ENCODE measurements at regions not wholly inside any gene's neighbourhood (a gene's known extent, or its start where the extent isn't known, plus 50 kb on each side); places are given as distances from the start of the nearest gene placed in this dataset.

DNA sequence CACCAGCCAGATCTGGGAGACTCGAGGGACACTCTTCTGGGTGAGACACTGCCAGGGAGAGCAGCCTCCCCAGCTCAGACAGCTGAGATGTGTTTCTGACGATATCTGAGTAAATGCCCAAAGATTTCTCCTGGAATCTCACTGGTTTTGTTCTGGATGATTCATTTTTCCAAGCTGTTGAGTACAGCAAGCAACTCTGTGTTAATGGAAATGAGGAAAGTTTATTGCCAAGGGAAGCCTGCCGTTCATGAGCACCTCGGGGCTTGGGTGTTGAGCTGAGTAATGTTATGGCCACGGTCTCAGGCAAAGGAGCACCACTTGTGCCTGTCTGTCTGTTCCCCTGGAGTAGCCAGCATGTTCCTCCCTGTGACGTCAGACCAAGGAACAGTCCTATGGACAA lies 1132.4 kb downstream of the BRD1 start:
- TF ChIP-seq RFX5 (IDR thresholded peaks at IDR 0.05; ENCODE audit: low read depth, low read length) (no peak), POLR2A (IDR thresholded peaks at IDR 0.05; ENCODE audit: low read depth, low read length) (no peak), RAD21 (IDR thresholded peaks at IDR 0.05; ENCODE audit: low read length) (no peak), BHLHE40 (IDR thresholded peaks at IDR 0.05; ENCODE audit: low read depth, low read length) (no peak), MXI1 (IDR thresholded peaks at IDR 0.05; ENCODE audit: borderline replicate concordance, low read depth, low read length) (no peak)
- TF ChIP-seq, protein P1, sequence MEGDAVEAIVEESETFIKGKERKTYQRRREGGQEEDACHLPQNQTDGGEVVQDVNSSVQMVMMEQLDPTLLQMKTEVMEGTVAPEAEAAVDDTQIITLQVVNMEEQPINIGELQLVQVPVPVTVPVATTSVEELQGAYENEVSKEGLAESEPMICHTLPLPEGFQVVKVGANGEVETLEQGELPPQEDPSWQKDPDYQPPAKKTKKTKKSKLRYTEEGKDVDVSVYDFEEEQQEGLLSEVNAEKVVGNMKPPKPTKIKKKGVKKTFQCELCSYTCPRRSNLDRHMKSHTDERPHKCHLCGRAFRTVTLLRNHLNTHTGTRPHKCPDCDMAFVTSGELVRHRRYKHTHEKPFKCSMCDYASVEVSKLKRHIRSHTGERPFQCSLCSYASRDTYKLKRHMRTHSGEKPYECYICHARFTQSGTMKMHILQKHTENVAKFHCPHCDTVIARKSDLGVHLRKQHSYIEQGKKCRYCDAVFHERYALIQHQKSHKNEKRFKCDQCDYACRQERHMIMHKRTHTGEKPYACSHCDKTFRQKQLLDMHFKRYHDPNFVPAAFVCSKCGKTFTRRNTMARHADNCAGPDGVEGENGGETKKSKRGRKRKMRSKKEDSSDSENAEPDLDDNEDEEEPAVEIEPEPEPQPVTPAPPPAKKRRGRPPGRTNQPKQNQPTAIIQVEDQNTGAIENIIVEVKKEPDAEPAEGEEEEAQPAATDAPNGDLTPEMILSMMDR (conservative IDR thresholded peaks at IDR 0.05; ENCODE audit: low read depth, low read length), result no peak
- TF ChIP-seq, protein P2, sequence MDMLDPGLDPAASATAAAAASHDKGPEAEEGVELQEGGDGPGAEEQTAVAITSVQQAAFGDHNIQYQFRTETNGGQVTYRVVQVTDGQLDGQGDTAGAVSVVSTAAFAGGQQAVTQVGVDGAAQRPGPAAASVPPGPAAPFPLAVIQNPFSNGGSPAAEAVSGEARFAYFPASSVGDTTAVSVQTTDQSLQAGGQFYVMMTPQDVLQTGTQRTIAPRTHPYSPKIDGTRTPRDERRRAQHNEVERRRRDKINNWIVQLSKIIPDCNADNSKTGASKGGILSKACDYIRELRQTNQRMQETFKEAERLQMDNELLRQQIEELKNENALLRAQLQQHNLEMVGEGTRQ (IDR thresholded peaks at IDR 0.05; ENCODE audit: low read depth, low read length), result no peak
- TF ChIP-seq, protein P3, sequence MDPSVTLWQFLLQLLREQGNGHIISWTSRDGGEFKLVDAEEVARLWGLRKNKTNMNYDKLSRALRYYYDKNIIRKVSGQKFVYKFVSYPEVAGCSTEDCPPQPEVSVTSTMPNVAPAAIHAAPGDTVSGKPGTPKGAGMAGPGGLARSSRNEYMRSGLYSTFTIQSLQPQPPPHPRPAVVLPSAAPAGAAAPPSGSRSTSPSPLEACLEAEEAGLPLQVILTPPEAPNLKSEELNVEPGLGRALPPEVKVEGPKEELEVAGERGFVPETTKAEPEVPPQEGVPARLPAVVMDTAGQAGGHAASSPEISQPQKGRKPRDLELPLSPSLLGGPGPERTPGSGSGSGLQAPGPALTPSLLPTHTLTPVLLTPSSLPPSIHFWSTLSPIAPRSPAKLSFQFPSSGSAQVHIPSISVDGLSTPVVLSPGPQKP (IDR thresholded peaks at IDR 0.05; ENCODE audit: borderline replicate concordance, low read depth, low read length), result no peak

Data from IMR-90 (cell line).